Endothelial cell (in vitro differentiated cells): ENCODE measurements at regions not wholly inside any gene's neighbourhood (a gene's known extent, or its start where the extent isn't known, plus 50 kb on each side); places are given as distances from the start of the nearest gene placed in this dataset.

Source experiments
- DNase-seq: peaks from one replicate; pipeline ENCODE4 v3.0.0; 2021; ENCODE audit warnings: low spot score
- H3K27ac Mint-ChIP-seq: one replicate; pipeline ENCODE4 v1.8.0; 2021; ENCODE audit warnings: mixed read lengths, inconsistent platforms; ENCODE audit not compliant: unreplicated experiment
- H3K27me3 Mint-ChIP-seq: one replicate; pipeline ENCODE4 v1.8.0; 2021; ENCODE audit warnings: mild to moderate bottlenecking, moderate library complexity, mixed read lengths, inconsistent platforms; ENCODE audit not compliant: unreplicated experiment
- H3K36me3 Mint-ChIP-seq: one replicate; pipeline ENCODE4 v1.8.0; 2021; ENCODE audit warnings: mild to moderate bottlenecking, low read depth, mixed read lengths, inconsistent platforms; ENCODE audit not compliant: unreplicated experiment
- H3K4me1 Mint-ChIP-seq: one replicate; pipeline ENCODE4 v1.8.0; 2021; ENCODE audit warnings: mild to moderate bottlenecking, mixed read lengths, inconsistent platforms; ENCODE audit not compliant: unreplicated experiment
- H3K4me3 Mint-ChIP-seq: one replicate; pipeline ENCODE4 v1.8.0; 2021; ENCODE audit warnings: mild to moderate bottlenecking, mixed read lengths, inconsistent platforms; ENCODE audit not compliant: unreplicated experiment
- H3K9me3 Mint-ChIP-seq: one replicate; pipeline ENCODE4 v1.8.0; 2021; ENCODE audit warnings: mixed read lengths, inconsistent platforms; ENCODE audit not compliant: unreplicated experiment
- TF ChIP-seq, protein P1 (sequence below): fragments of 200-600 bp; sonication (generic); IDR thresholded peaks from one replicate; pipeline ENCODE4 v1.5.0; 2021; ENCODE audit warnings: antibody characterized with exemption; ENCODE audit not compliant: unreplicated experiment

DNA sequence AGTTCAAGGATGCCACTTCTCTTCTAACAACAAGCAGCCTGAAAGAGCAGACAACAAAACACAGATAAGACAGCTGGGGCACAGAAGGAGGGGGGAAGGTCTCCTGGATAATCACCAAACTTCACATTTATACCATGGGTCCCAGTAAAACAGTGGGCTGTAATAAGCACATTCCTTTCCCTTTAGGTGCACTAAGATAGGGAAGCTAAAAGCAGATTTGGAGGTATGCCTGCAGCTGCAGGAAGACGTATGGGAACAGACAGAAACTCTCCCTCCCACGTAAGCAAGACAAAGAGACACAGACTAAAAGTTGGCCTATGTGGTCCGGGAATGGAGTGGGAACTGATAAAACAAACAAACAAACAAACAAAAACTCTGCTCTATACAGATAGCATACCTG, 612.1 kb downstream of the MRPL39 start:
- H3K27ac Mint-ChIP-seq = peak overlapping the region; percentile 32
- peaks cover 10% of the 10 kb centered on the region for H3K9me3 Mint-ChIP-seq
- H3K4me3 Mint-ChIP-seq = no peak overlapping the region

DNA sequence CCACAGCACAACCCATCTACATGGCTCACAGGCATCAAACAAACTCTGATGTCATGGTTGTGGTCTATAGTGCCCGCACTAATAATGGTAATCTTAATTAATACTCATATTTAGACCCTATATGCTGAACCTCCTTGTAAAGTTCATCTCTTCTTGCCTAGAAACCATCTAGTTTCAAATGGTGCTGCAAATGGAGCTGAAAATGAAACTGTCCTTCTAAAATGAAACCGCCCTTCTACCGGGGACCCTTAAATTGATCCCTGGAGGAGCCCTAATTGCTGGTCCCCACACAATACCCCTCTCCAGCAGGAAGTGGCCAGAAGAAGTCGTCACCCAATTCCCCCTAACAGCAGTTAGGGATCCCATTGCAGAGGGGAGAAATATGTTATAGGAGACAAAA, 612.6 kb downstream of the MRPL39 start:
- Mint-ChIP-seq H3K4me3 (no peak overlapping the region), H3K4me1 (peaks cover 16% of the 10 kb centered on the region), H3K9me3 (peaks cover 10% of the 10 kb centered on the region), H3K27ac (no peak overlapping the region), H3K36me3 (peaks cover 4% of the 10 kb centered on the region), H3K27me3 (peaks cover 3% of the 10 kb centered on the region)
- TF ChIP-seq, protein P1, sequence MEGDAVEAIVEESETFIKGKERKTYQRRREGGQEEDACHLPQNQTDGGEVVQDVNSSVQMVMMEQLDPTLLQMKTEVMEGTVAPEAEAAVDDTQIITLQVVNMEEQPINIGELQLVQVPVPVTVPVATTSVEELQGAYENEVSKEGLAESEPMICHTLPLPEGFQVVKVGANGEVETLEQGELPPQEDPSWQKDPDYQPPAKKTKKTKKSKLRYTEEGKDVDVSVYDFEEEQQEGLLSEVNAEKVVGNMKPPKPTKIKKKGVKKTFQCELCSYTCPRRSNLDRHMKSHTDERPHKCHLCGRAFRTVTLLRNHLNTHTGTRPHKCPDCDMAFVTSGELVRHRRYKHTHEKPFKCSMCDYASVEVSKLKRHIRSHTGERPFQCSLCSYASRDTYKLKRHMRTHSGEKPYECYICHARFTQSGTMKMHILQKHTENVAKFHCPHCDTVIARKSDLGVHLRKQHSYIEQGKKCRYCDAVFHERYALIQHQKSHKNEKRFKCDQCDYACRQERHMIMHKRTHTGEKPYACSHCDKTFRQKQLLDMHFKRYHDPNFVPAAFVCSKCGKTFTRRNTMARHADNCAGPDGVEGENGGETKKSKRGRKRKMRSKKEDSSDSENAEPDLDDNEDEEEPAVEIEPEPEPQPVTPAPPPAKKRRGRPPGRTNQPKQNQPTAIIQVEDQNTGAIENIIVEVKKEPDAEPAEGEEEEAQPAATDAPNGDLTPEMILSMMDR = no peak
- no peak for DNase-seq

More for the DNA sequence above, 612.1 kb downstream of the MRPL39 start:
- peaks cover 16% of the 10 kb centered on the region for H3K4me1 Mint-ChIP-seq
- DNase-seq = no peak
- H3K27me3 Mint-ChIP-seq = peaks cover 3% of the 10 kb centered on the region
- H3K36me3 Mint-ChIP-seq = peaks cover 4% of the 10 kb centered on the region
- TF ChIP-seq, protein P1 = no peak

DNA sequence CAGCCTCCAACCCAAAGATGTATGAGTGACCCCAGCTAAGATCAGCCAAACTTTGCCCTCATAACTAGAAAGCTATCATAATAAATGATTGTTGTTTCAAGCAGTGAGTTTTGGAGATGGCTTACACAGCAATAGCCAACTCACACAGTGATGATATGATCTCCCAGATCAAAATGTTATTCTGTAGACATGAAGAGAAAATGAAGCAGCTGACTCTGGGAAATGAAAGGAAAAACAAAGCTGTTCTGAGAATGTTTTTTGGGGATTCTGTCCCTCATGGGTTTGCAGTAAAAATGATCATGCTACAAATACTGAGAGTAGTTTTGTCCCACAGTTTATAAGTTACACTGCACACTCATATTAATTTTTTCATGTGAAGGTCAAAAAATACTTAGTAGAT, 617.8 kb downstream of the MRPL39 start:
- TF ChIP-seq, protein P1 = no peak
- peaks cover 4% of the 10 kb centered on the region for H3K9me3 Mint-ChIP-seq
- no peak overlapping the region for H3K27ac Mint-ChIP-seq
- DNase-seq = no peak
- H3K4me3 Mint-ChIP-seq = no peak overlapping the region
- peaks cover 4% of the 10 kb centered on the region for H3K36me3 Mint-ChIP-seq
- H3K4me1 Mint-ChIP-seq = peaks cover 11% of the 10 kb centered on the region
- H3K27me3 Mint-ChIP-seq = no peaks in the 10 kb centered on the region

DNA sequence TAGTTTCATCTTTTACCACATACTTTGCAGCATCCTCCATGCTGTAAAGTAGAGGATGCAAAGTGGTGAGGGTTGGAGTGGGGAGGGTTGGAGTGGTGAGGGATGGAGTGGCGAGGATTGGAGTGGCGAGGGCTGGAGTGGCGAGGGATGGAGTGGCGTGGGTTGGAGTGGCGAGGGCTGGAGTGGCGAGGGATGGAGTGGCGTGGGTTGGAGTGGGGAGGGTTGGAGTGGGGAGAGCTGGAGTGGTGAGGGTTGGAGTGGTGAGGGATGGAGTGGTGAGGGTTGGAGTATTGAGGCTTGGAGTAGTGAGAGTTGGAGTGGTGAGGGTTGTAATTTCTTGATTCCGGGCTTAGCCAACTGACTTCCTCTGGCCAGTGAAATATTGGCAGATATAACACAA, 618.3 kb downstream of the MRPL39 start:
- TF ChIP-seq, protein P1 = no peak
- no peak for DNase-seq
- peaks cover 11% of the 10 kb centered on the region for H3K4me1 Mint-ChIP-seq
- H3K27ac Mint-ChIP-seq = no peak overlapping the region
- no peaks in the 10 kb centered on the region for H3K27me3 Mint-ChIP-seq
- H3K9me3 Mint-ChIP-seq = peaks cover 4% of the 10 kb centered on the region
- no peak overlapping the region for H3K4me3 Mint-ChIP-seq
- H3K36me3 Mint-ChIP-seq = peaks cover 4% of the 10 kb centered on the region

DNA sequence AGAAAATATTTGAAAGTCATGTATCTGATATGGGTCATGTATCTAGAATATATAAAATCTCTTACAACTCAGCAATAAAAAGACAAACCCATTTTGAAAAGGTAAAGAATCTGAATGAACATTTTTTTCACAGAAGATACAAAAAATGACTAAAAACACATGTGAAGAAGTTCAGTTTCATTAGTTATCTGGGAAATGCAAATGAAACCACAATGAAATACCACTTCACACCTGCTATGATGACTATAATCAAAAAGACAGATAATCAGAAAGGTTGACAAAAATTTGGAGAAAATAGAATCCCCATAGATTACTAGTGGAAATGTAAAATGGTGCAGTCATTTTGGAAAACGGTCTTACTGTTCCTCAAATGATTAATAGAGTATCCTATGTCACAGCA, 631.0 kb downstream of the MRPL39 start:
- peaks cover 3% of the 10 kb centered on the region for H3K27me3 Mint-ChIP-seq
- H3K4me3 Mint-ChIP-seq = no peak overlapping the region
- H3K27ac Mint-ChIP-seq = no peak overlapping the region
- no peak for DNase-seq
- H3K4me1 Mint-ChIP-seq = no peaks in the 10 kb centered on the region
- peaks cover under 1% of the 10 kb centered on the region for H3K9me3 Mint-ChIP-seq
- TF ChIP-seq, protein P1 = no peak
- no peaks in the 10 kb centered on the region for H3K36me3 Mint-ChIP-seq
